ENCODE measurements at regions not wholly inside any gene's neighbourhood (a gene's known extent, or its start where the extent isn't known, plus 50 kb on each side); places are given as distances from the start of the nearest gene placed in this dataset.

DNA sequence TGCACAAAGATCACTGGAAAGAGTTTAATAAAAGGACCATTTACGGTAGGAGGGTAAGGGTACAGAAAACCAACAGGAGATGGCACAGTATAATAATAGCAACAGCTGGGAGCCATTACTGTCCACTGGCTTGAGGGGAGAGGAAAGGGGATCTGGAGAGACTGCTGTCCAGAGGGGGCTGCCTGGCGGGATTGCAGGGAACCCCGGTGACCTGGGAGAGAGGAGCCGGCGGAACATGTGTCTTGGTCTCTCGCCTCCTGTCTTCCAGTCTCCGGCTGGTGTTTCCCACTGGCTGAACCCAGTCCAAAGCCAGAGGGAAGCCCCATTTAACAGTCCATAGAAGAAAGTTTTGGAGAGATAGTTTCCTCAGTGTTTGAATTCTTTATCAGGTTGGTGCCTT is 57.5 kb upstream of the PODXL start:
- Histone ChIP-seq H3K36me3 (ENCODE audit: control insufficient read depth in 2 of 2, extremely low read depth in 1 of 2, insufficient read depth in 2 of 2, low read length in 2 of 2) (no peaks in the 10 kb centered on the region), H3K4me3 (ENCODE audit: control insufficient read depth in 2 of 3, extremely low read depth in 1 of 3, insufficient read depth in 2 of 3, low read depth in 1 of 3, low read length in 3 of 3) (no peak overlapping the region), H3K9me1 (ENCODE audit: control insufficient read depth, extremely low read depth, insufficient read depth, low read length) (no peaks in the 10 kb centered on the region), H3K9ac (ENCODE audit: control insufficient read depth, extremely low read depth, insufficient read depth, low read length) (no peak overlapping the region), H3K9me3 (ENCODE audit: control insufficient read depth, low read depth, low read length) (no peaks in the 10 kb centered on the region), H3K27ac (ENCODE audit: control insufficient read depth, insufficient read depth, low read length) (no peak overlapping the region), H3K27me3 (ENCODE audit: control insufficient read depth, extremely low read depth, insufficient read depth, low read length) (no peaks in the 10 kb centered on the region), H3K4me1 (ENCODE audit: control insufficient read depth, extremely low read depth, insufficient read depth, low read length) (no peaks in the 10 kb centered on the region), H2AFZ (ENCODE audit: control insufficient read depth, low read length) (no peak overlapping the region), H3K79me2 (ENCODE audit: control insufficient read depth, insufficient read depth, low read length) (no peaks in the 10 kb centered on the region), H3K4me2 (ENCODE audit: control insufficient read depth, extremely low read depth, insufficient read depth, low read depth, low read length) (no peak overlapping the region), H4K20me1 (ENCODE audit: control insufficient read depth, extremely low read depth, insufficient read depth, low read length) (no peaks in the 10 kb centered on the region)
- dilution Hi-C loops (cut with MboI; ENCODE audit: extremely low pct_ligation_motif_present, low sequenced_read_pairs): no loop called here
- TF ChIP-seq, protein P1, sequence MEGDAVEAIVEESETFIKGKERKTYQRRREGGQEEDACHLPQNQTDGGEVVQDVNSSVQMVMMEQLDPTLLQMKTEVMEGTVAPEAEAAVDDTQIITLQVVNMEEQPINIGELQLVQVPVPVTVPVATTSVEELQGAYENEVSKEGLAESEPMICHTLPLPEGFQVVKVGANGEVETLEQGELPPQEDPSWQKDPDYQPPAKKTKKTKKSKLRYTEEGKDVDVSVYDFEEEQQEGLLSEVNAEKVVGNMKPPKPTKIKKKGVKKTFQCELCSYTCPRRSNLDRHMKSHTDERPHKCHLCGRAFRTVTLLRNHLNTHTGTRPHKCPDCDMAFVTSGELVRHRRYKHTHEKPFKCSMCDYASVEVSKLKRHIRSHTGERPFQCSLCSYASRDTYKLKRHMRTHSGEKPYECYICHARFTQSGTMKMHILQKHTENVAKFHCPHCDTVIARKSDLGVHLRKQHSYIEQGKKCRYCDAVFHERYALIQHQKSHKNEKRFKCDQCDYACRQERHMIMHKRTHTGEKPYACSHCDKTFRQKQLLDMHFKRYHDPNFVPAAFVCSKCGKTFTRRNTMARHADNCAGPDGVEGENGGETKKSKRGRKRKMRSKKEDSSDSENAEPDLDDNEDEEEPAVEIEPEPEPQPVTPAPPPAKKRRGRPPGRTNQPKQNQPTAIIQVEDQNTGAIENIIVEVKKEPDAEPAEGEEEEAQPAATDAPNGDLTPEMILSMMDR (optimal IDR thresholded peaks at IDR 0.05 in 1 of 3, IDR thresholded peaks at IDR 0.05 in 1 of 3, conservative IDR thresholded peaks at IDR 0.05 in 1 of 3; ENCODE audit: extremely low read depth in 1 of 3, insufficient read depth in 2 of 3, low read length in 3 of 3): no peak
- TF ChIP-seq EZH2 (IDR thresholded peaks at IDR 0.05; ENCODE audit: low read length): no peak
- no peak for DNase-seq (ENCODE audit: low read depth, low spot score)
- FAIRE-seq: no peak

DNA sequence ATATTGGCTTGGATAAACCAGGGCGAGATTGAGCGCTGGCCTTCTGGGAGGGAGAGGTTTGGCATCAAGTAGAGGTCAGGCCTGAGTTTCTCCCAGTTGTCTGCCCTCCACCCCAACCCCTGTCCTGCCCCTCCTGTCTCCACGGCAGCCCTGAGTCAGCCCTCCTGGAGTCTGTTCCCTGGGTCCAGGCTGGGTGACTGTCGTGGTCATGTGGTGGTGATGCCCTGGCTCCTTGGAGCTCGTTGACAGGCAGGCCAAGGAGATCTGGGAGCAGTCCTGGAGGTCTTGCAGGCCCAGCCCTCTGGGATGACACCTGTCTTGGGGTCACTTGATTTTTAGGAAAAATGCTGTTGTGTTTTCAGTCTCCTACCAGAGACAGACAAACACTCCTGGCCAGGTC is 53.6 kb upstream of the PODXL start:
- Histone ChIP-seq H3K4me2 (ENCODE audit: control insufficient read depth, extremely low read depth, insufficient read depth, low read depth, low read length) (no peak overlapping the region), H3K79me2 (ENCODE audit: control insufficient read depth, insufficient read depth, low read length) (no peaks in the 10 kb centered on the region), H3K9ac (ENCODE audit: control insufficient read depth, extremely low read depth, insufficient read depth, low read length) (no peak overlapping the region), H3K4me3 (ENCODE audit: control insufficient read depth in 2 of 3, extremely low read depth in 1 of 3, insufficient read depth in 2 of 3, low read depth in 1 of 3, low read length in 3 of 3) (no peak overlapping the region), H3K27me3 (ENCODE audit: control insufficient read depth, extremely low read depth, insufficient read depth, low read length) (peaks cover 7% of the 10 kb centered on the region), H3K4me1 (ENCODE audit: control insufficient read depth, extremely low read depth, insufficient read depth, low read length) (peaks cover 5% of the 10 kb centered on the region), H3K27ac (ENCODE audit: control insufficient read depth, insufficient read depth, low read length) (no peak overlapping the region), H3K36me3 (ENCODE audit: control insufficient read depth in 2 of 2, extremely low read depth in 1 of 2, insufficient read depth in 2 of 2, low read length in 2 of 2) (no peaks in the 10 kb centered on the region), H3K9me1 (ENCODE audit: control insufficient read depth, extremely low read depth, insufficient read depth, low read length) (peaks cover 3% of the 10 kb centered on the region), H2AFZ (ENCODE audit: control insufficient read depth, low read length) (no peak overlapping the region), H4K20me1 (ENCODE audit: control insufficient read depth, extremely low read depth, insufficient read depth, low read length) (no peaks in the 10 kb centered on the region), H3K9me3 (ENCODE audit: control insufficient read depth, low read depth, low read length) (no peaks in the 10 kb centered on the region)
- DNase-seq (ENCODE audit: low read depth, low spot score): no peak
- FAIRE-seq: no peak
- dilution Hi-C loops (cut with MboI; ENCODE audit: extremely low pct_ligation_motif_present, low sequenced_read_pairs): no loop called here
- TF ChIP-seq, protein P1 (optimal IDR thresholded peaks at IDR 0.05 in 1 of 3, IDR thresholded peaks at IDR 0.05 in 1 of 3, conservative IDR thresholded peaks at IDR 0.05 in 1 of 3; ENCODE audit: extremely low read depth in 1 of 3, insufficient read depth in 2 of 3, low read length in 3 of 3): no peak
- no peak for TF ChIP-seq EZH2 (IDR thresholded peaks at IDR 0.05; ENCODE audit: low read length)
